Keratinocyte (primary cell): ENCODE measurements at regions not wholly inside any gene's neighbourhood (a gene's known extent, or its start where the extent isn't known, plus 50 kb on each side); places are given as distances from the start of the nearest gene placed in this dataset.

ENCODE experiments used
- DNase-seq: peaks from one replicate; pipeline ENCODE4 v3.0.0-alpha.2; 2011; ENCODE audit warnings: low read depth, missing footprints, low spot score
- FAIRE-seq: peaks from 2 replicates; lab custom pipeline; 2011; peaks lifted over from hg19 to GRCh38; lab: Jason Lieb, UNC
- H2AFZ ChIP-seq: 2 replicates; pipeline ENCODE4 v1.6.0; 2012; ENCODE audit warnings: low read length, control low read depth, inconsistent platforms; ENCODE audit not compliant: control insufficient read depth
- H3K27ac ChIP-seq: 2 replicates; pipeline ENCODE4 v1.5.1; 2011; ENCODE audit warnings: low read length; ENCODE audit not compliant: control insufficient read depth, insufficient read depth
- H3K27me3 ChIP-seq: 3 replicates; pipeline ENCODE4 v1.6.0; 2011; ENCODE audit warnings: low read length; ENCODE audit not compliant: control insufficient read depth, insufficient read depth; ENCODE audit errors: extremely low read depth
- H3K36me3 ChIP-seq, 2 experiments: 2 replicates in 1 of 2; 3 replicates in 1 of 2; pipeline ENCODE4 v1.5.1; 2011; ENCODE audit warnings: low read length in 2 of 2, mild to moderate bottlenecking in 1 of 2; ENCODE audit not compliant: control insufficient read depth in 2 of 2, insufficient read depth in 2 of 2; ENCODE audit errors: extremely low read depth in 1 of 2
- H3K4me1 ChIP-seq: 3 replicates; pipeline ENCODE4 v1.5.1; 2011; ENCODE audit warnings: low read length; ENCODE audit not compliant: control insufficient read depth, insufficient read depth; ENCODE audit errors: extremely low read depth
- H3K4me2 ChIP-seq: 3 replicates; pipeline ENCODE4 v1.6.0; 2011; ENCODE audit warnings: low read depth, low read length; ENCODE audit not compliant: control insufficient read depth, insufficient read depth; ENCODE audit errors: extremely low read depth
- H3K4me3 ChIP-seq, 3 experiments: fragments of 200-600 bp in 1 of 3; sonication (generic) in 1 of 3; 2 replicates in 2 of 3; 3 replicates in 1 of 3; pipeline ENCODE4 v1.5.1; 2011 to 2016; ENCODE audit warnings: low read length in 3 of 3, mild to moderate bottlenecking in 3 of 3, control low read depth in 2 of 3, inconsistent platforms in 1 of 3, low read depth in 1 of 3, mixed read lengths in 1 of 3, mixed run types in 1 of 3, moderate library complexity in 1 of 3; ENCODE audit not compliant: control insufficient read depth in 2 of 3, insufficient read depth in 2 of 3; ENCODE audit errors: extremely low read depth in 1 of 3
- H3K79me2 ChIP-seq: 2 replicates; pipeline ENCODE4 v1.6.0; 2012; ENCODE audit warnings: low read length; ENCODE audit not compliant: control insufficient read depth, insufficient read depth
- H3K9ac ChIP-seq: 3 replicates; pipeline ENCODE4 v1.6.0; 2011; ENCODE audit warnings: low read length; ENCODE audit not compliant: control insufficient read depth, insufficient read depth; ENCODE audit errors: extremely low read depth
- H3K9me1 ChIP-seq: 3 replicates; pipeline ENCODE4 v1.6.0; 2011; ENCODE audit warnings: low read length; ENCODE audit not compliant: control insufficient read depth, insufficient read depth; ENCODE audit errors: extremely low read depth
- H3K9me3 ChIP-seq: 2 replicates; pipeline ENCODE4 v1.5.1; 2012; ENCODE audit warnings: low read depth, low read length; ENCODE audit not compliant: control insufficient read depth
- H4K20me1 ChIP-seq: 3 replicates; pipeline ENCODE4 v1.6.0; 2011; ENCODE audit warnings: low read length; ENCODE audit not compliant: control insufficient read depth, insufficient read depth; ENCODE audit errors: extremely low read depth
- EZH2 ChIP-seq: IDR thresholded peaks from one replicate; pipeline ENCODE4 v1.6.1; 2012; ENCODE audit warnings: inconsistent platforms, mild to moderate bottlenecking, low read length, moderate library complexity
- dilution Hi-C: fragments of 300-500 bp; cut with MboI; formaldehyde crosslinking; loops from one replicate; pipeline ENCODE4 v1.7.0; 2020; ENCODE audit warnings: low sequenced_read_pairs; ENCODE audit not compliant: extremely low pct_ligation_motif_present
- TF ChIP-seq, protein P1 (sequence below), 3 experiments: IDR thresholded peaks in 1 of 3; conservative IDR thresholded peaks in 1 of 3; optimal IDR thresholded peaks in 1 of 3; 2 replicates in 2 of 3; 3 replicates in 1 of 3; pipeline versions ENCODE3 to v1.5.1; 2011; ENCODE audit warnings: low read length in 3 of 3, mild to moderate bottlenecking in 3 of 3, moderate library complexity in 2 of 3, control low read depth in 1 of 3, inconsistent platforms in 1 of 3; ENCODE audit not compliant: insufficient read depth in 2 of 3; ENCODE audit errors: extremely low read depth in 1 of 3

DNA sequence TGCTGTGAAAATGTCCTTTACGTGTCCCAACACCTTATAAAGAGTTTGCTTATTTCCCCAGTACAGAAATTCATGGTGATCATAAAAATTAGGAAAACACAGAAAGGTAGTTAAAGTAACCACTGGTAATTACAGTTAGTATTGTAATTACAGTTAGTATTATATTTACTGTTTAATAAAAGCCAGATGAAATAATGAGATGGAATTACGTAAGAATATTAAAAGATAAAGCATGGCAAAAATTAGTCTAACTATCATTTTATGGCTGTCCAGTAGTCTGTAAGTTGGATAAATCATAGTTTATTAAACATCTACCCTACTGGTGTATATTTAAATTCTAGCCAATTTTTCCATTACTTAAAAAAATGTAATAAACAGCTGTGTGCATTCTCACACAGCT, 638.8 kb downstream of the ACTR3B start:
- Histone ChIP-seq H3K9ac (no peak overlapping the region), H3K9me1 (no peaks in the 10 kb centered on the region), H3K4me1 (no peaks in the 10 kb centered on the region), H3K27me3 (no peaks in the 10 kb centered on the region), H3K27ac (no peak overlapping the region), H4K20me1 (no peaks in the 10 kb centered on the region), H3K4me2 (no peak overlapping the region), H3K79me2 (no peaks in the 10 kb centered on the region), H3K4me3 (no peak overlapping the region), H2AFZ (no peak overlapping the region), H3K9me3 (peaks cover 2% of the 10 kb centered on the region), H3K36me3 (no peaks in the 10 kb centered on the region)
- DNase-seq (no peak), FAIRE-seq (no peak)
- dilution Hi-C loops: no loop called here
- no peak for TF ChIP-seq EZH2
- TF ChIP-seq, protein P1, sequence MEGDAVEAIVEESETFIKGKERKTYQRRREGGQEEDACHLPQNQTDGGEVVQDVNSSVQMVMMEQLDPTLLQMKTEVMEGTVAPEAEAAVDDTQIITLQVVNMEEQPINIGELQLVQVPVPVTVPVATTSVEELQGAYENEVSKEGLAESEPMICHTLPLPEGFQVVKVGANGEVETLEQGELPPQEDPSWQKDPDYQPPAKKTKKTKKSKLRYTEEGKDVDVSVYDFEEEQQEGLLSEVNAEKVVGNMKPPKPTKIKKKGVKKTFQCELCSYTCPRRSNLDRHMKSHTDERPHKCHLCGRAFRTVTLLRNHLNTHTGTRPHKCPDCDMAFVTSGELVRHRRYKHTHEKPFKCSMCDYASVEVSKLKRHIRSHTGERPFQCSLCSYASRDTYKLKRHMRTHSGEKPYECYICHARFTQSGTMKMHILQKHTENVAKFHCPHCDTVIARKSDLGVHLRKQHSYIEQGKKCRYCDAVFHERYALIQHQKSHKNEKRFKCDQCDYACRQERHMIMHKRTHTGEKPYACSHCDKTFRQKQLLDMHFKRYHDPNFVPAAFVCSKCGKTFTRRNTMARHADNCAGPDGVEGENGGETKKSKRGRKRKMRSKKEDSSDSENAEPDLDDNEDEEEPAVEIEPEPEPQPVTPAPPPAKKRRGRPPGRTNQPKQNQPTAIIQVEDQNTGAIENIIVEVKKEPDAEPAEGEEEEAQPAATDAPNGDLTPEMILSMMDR (optimal IDR thresholded peaks at IDR 0.05 in 1 of 3, IDR thresholded peaks at IDR 0.05 in 1 of 3, conservative IDR thresholded peaks at IDR 0.05 in 1 of 3; ENCODE audit: extremely low read depth in 1 of 3, insufficient read depth in 2 of 3, low read length in 3 of 3): no peak

DNA sequence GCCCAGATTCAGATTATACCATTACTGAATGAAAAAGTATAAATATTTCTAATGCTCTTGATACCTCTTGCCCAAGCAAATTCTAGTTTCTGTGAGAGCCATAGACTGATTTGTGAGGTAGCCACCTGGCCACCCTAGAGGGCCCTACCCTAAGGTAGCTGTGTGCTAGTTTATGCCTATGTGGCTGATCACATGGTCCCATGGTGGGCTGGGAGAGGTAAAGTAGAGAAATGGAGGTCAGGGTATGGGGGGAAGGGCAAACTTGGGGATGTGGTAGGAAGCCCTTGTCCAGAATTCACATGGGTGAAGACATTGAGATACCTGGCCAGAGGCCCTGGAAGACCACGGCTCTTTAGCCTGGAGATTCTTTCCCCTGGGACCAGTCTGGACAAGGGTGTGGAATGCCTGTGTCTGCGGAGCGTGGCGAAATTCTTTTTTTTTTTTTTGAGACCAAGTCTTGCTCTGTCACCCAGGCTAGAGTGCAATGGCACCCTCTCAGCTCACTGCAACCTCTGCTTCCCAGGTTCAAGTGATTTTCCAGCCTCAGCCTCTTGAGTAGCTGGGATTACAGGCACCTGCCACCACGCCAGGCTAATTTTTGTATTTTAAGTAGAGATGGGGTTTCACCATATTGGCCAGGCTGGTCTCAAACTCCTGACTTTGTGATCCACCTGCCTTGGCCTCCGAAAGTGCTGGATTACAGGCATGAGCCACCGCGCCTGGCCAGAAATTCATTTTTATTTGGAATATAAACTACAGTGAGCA, 639.4 kb downstream of the ACTR3B start:
- dilution Hi-C loops: no loop called here
- H3K9me1 ChIP-seq: no peaks in the 10 kb centered on the region
- H3K4me2 ChIP-seq: no peak overlapping the region
- H3K79me2 ChIP-seq: no peaks in the 10 kb centered on the region
- TF ChIP-seq, protein P1 (optimal IDR thresholded peaks at IDR 0.05 in 1 of 3, IDR thresholded peaks at IDR 0.05 in 1 of 3, conservative IDR thresholded peaks at IDR 0.05 in 1 of 3; ENCODE audit: extremely low read depth in 1 of 3, insufficient read depth in 2 of 3, low read length in 3 of 3): no peak
- no peak for TF ChIP-seq EZH2
- H4K20me1 ChIP-seq: no peaks in the 10 kb centered on the region
- no peak overlapping the region for H3K9ac ChIP-seq
- no peaks in the 10 kb centered on the region for H3K27me3 ChIP-seq
- no peak for FAIRE-seq
- no peaks in the 10 kb centered on the region for H3K9me3 ChIP-seq
- H3K27ac ChIP-seq: no peak overlapping the region
- H3K4me1 ChIP-seq: no peaks in the 10 kb centered on the region
- H3K36me3 ChIP-seq: no peaks in the 10 kb centered on the region
- DNase-seq: no peak
- H3K4me3 ChIP-seq: no peak overlapping the region
- no peak overlapping the region for H2AFZ ChIP-seq
